Nephron progenitor cell (in vitro differentiated cells): ENCODE measurements at regions not wholly inside any gene's neighbourhood (a gene's known extent, or its start where the extent isn't known, plus 50 kb on each side); places are given as distances from the start of the nearest gene placed in this dataset.

Source experiments
- DNase-seq: peaks from one replicate; pipeline ENCODE4 v3.0.0; 2021
- H3K27ac Mint-ChIP-seq: 2 replicates; pipeline ENCODE4 v1.8.0; 2021; ENCODE audit warnings: mild to moderate bottlenecking, moderate library complexity, mixed read lengths
- H3K27me3 Mint-ChIP-seq: 2 replicates; pipeline ENCODE4 v1.8.0; 2021; ENCODE audit warnings: mild to moderate bottlenecking, low read depth, mixed read lengths; ENCODE audit not compliant: poor library complexity
- H3K36me3 Mint-ChIP-seq: 2 replicates; pipeline ENCODE4 v1.8.0; 2021; ENCODE audit warnings: low read depth, mixed read lengths
- H3K4me1 Mint-ChIP-seq: 2 replicates; pipeline ENCODE4 v1.8.0; 2021; ENCODE audit warnings: mixed read lengths
- H3K4me3 Mint-ChIP-seq: 2 replicates; pipeline ENCODE4 v1.8.0; 2021; ENCODE audit warnings: mild to moderate bottlenecking, moderate library complexity, mixed read lengths
- H3K9me3 Mint-ChIP-seq: 2 replicates; pipeline ENCODE4 v1.8.0; 2021; ENCODE audit warnings: mild to moderate bottlenecking, moderate library complexity, mixed read lengths
- CTCF ChIP-seq: fragments of 200-600 bp; sonication (generic); IDR thresholded peaks from 2 replicates; pipeline ENCODE4 v1.5.0; 2021; ENCODE audit warnings: antibody characterized with exemption

- TF ChIP-seq CTCF = no peak
- no peak overlapping the region for H3K27ac Mint-ChIP-seq
- no peaks in the 10 kb centered on the region for H3K4me1 Mint-ChIP-seq
- peaks cover 12% of the 10 kb centered on the region for H3K9me3 Mint-ChIP-seq
- no peaks in the 10 kb centered on the region for H3K36me3 Mint-ChIP-seq
- no peak overlapping the region for H3K4me3 Mint-ChIP-seq
- no peaks in the 10 kb centered on the region for H3K27me3 Mint-ChIP-seq
- no peak for DNase-seq
Observed at GRCh38 chr2:11998626-11999378, 252.4 kb downstream of the LPIN1 start.

GRCh38 chr2:12001621-12002020 lies 255.2 kb downstream of the LPIN1 start:
- DNase-seq = no peak
- H3K4me1 Mint-ChIP-seq = peaks cover 8% of the 10 kb centered on the region
- H3K27ac Mint-ChIP-seq = no peak overlapping the region
- no peak for TF ChIP-seq CTCF
- H3K27me3 Mint-ChIP-seq = no peaks in the 10 kb centered on the region
- H3K4me3 Mint-ChIP-seq = no peak overlapping the region
- no peaks in the 10 kb centered on the region for H3K9me3 Mint-ChIP-seq
- no peaks in the 10 kb centered on the region for H3K36me3 Mint-ChIP-seq

- H3K27me3 Mint-ChIP-seq = no peaks in the 10 kb centered on the region
Observed at GRCh38 chr2:12002215-12002614, 255.8 kb downstream of the LPIN1 start.

GRCh38 chr2:12004713-12005112 lies 258.3 kb downstream of the LPIN1 start:
- TF ChIP-seq CTCF = no peak
- Mint-ChIP-seq H3K4me1 (peaks cover 27% of the 10 kb centered on the region), H3K4me3 (no peak overlapping the region), H3K27ac (no peak overlapping the region), H3K27me3 (no peaks in the 10 kb centered on the region), H3K36me3 (no peaks in the 10 kb centered on the region), H3K9me3 (no peaks in the 10 kb centered on the region)
- no peak for DNase-seq

More at GRCh38 chr2:12002215-12002614, 255.8 kb downstream of the LPIN1 start:
- no peak for TF ChIP-seq CTCF
- no peak overlapping the region for H3K27ac Mint-ChIP-seq
- no peak overlapping the region for H3K4me3 Mint-ChIP-seq
- DNase-seq = no peak
- H3K9me3 Mint-ChIP-seq = no peaks in the 10 kb centered on the region
- peaks cover 14% of the 10 kb centered on the region for H3K4me1 Mint-ChIP-seq
- H3K36me3 Mint-ChIP-seq = no peaks in the 10 kb centered on the region

- H3K27me3 Mint-ChIP-seq = no peaks in the 10 kb centered on the region
- H3K4me1 Mint-ChIP-seq = peaks cover 31% of the 10 kb centered on the region
- H3K4me3 Mint-ChIP-seq = no peak overlapping the region
- TF ChIP-seq CTCF = no peak
- H3K9me3 Mint-ChIP-seq = no peaks in the 10 kb centered on the region
- no peak for DNase-seq
- H3K27ac Mint-ChIP-seq = no peak overlapping the region
- H3K36me3 Mint-ChIP-seq = no peaks in the 10 kb centered on the region
Observed at GRCh38 chr2:12005886-12006681, 259.7 kb downstream of the LPIN1 start.
